ENCODE measurements at regions not wholly inside any gene's neighbourhood (a gene's known extent, or its start where the extent isn't known, plus 50 kb on each side); places are given as distances from the start of the nearest gene placed in this dataset.

DNA sequence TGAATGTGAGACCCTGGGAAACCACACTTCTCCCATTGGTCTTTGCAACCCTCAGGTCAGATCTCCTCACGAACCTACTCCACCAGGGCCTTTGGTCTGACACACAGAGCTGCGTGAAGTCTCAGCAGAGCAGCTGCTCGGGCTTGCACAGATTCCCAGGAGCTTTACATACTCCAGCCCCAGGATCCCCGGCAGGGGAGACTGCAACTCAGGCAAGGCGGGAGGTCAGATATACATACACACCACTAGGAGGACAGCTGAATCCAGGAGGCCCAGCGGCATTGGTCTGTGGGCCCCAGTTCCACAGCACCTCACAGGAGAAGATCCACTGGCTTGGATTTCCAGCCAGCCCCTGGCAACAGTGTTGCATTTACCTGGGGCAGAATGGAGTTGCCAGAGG is 239.2 kb downstream of the GPAM start:
- H3K4me2 ChIP-seq (replicated peaks; ENCODE audit: low read depth, low read length, poor library complexity, severe bottlenecking): no peak overlapping the region
- no peaks in the 10 kb centered on the region for H3K79me2 ChIP-seq (ENCODE audit: control insufficient read depth, insufficient read depth, low read length)
- DNase-seq: no peak
- TF ChIP-seq, protein P1, sequence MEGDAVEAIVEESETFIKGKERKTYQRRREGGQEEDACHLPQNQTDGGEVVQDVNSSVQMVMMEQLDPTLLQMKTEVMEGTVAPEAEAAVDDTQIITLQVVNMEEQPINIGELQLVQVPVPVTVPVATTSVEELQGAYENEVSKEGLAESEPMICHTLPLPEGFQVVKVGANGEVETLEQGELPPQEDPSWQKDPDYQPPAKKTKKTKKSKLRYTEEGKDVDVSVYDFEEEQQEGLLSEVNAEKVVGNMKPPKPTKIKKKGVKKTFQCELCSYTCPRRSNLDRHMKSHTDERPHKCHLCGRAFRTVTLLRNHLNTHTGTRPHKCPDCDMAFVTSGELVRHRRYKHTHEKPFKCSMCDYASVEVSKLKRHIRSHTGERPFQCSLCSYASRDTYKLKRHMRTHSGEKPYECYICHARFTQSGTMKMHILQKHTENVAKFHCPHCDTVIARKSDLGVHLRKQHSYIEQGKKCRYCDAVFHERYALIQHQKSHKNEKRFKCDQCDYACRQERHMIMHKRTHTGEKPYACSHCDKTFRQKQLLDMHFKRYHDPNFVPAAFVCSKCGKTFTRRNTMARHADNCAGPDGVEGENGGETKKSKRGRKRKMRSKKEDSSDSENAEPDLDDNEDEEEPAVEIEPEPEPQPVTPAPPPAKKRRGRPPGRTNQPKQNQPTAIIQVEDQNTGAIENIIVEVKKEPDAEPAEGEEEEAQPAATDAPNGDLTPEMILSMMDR (IDR thresholded peaks at IDR 0.05): no peak
- TF ChIP-seq EZH2 (IDR thresholded peaks at IDR 0.05; ENCODE audit: borderline replicate concordance, insufficient read depth, low read depth, low read length, poor library complexity, severe bottlenecking): no peak
- ChIA-PET POLR2A (no interaction called here), CTCF (no interaction called here)
- no peaks in the 10 kb centered on the region for H3K4me1 ChIP-seq (ENCODE audit: control insufficient read depth in 2 of 2, insufficient read depth in 2 of 2, low read length in 2 of 2)
- intact Hi-C loops (cut with micrococcal nuclease): no loop called here
- no peak overlapping the region for H2AFZ ChIP-seq (ENCODE audit: insufficient read depth, low read depth, low read length, poor library complexity, severe bottlenecking)
- no peaks in the 10 kb centered on the region for H4K20me1 ChIP-seq (ENCODE audit: control insufficient read depth, insufficient read depth, low read length, poor library complexity, severe bottlenecking)
- Mint-ChIP-seq H3K27ac (no peak overlapping the region), H3K27me3 (peaks cover 5% of the 10 kb centered on the region), H3K4me1 (no peaks in the 10 kb centered on the region), H3K4me3 (no peak overlapping the region), H3K9me3 (ENCODE audit: insufficient read depth) (no peaks in the 10 kb centered on the region)
- no peak overlapping the region for H3K9ac ChIP-seq (ENCODE audit: low read length)
- no peak overlapping the region for H3K27ac ChIP-seq (ENCODE audit: low read length in 2 of 2)
- no peak for ATAC-seq (ENCODE audit: low read depth)
- no peak overlapping the region for H3K4me3 ChIP-seq (ENCODE audit: control extremely low read depth in 1 of 5, extremely low read depth in 1 of 5, insufficient read depth in 1 of 5, low read depth in 2 of 5, low read length in 4 of 5)
- 83% methylated on average over 4 of the region's 6 CpGs for WGBS (ENCODE audit: insufficient coverage)
- H3K9me3 ChIP-seq (ENCODE audit: control extremely low read depth in 1 of 3, control insufficient read depth in 2 of 3, insufficient read depth in 1 of 3, low read length in 2 of 3): peaks cover 0 to 12% (median 0%) of the 10 kb centered on the region in 3 donors
- H3K36me3 ChIP-seq (replicated peaks in 1 of 2; ENCODE audit: control extremely low read depth in 1 of 2, control insufficient read depth in 1 of 2, extremely low read depth in 1 of 2, insufficient read depth in 2 of 2, low read length in 1 of 2): no peaks in the 10 kb centered on the region
- no peaks in the 10 kb centered on the region for H3K27me3 ChIP-seq (replicated peaks in 1 of 4; ENCODE audit: control extremely low read depth in 1 of 4, control insufficient read depth in 3 of 4, insufficient read depth in 4 of 4, low read length in 3 of 4)

DNA sequence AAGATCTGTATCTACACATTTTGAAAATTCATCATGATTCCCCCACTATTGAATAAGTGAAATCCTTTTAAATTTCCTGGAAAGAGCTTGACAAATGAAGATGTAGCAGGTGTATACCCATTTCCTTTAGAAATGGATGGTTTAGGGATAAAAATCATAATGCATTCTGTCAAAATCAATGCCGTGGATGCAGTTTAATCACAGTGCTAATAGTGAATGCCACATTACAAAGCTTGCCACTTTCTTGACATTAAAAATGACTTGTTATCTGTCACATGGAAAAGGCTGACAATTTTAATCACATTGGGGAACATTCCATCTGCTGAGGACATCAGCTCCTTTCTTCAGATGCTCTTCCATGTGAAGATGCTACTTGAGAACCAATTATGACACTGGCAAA is 229.6 kb downstream of the GPAM start:
- no peaks in the 10 kb centered on the region for H4K20me1 ChIP-seq (ENCODE audit: control insufficient read depth, insufficient read depth, low read length, poor library complexity, severe bottlenecking)
- H3K4me2 ChIP-seq (replicated peaks; ENCODE audit: low read depth, low read length, poor library complexity, severe bottlenecking): no peak overlapping the region
- no peaks in the 10 kb centered on the region for H3K27me3 ChIP-seq (replicated peaks in 1 of 4; ENCODE audit: control extremely low read depth in 1 of 4, control insufficient read depth in 3 of 4, insufficient read depth in 4 of 4, low read length in 3 of 4)
- no peak overlapping the region for H3K9ac ChIP-seq (ENCODE audit: low read length)
- no peaks in the 10 kb centered on the region for H3K36me3 ChIP-seq (replicated peaks in 1 of 2; ENCODE audit: control extremely low read depth in 1 of 2, control insufficient read depth in 1 of 2, extremely low read depth in 1 of 2, insufficient read depth in 2 of 2, low read length in 1 of 2)
- no peak overlapping the region for H3K27ac ChIP-seq (ENCODE audit: low read length in 2 of 2)
- 100% methylated on average over 1 of the region's 1 CpG for WGBS (ENCODE audit: insufficient coverage)
- no peaks in the 10 kb centered on the region for H3K4me1 ChIP-seq (ENCODE audit: control insufficient read depth in 2 of 2, insufficient read depth in 2 of 2, low read length in 2 of 2)
- ChIA-PET POLR2A (no interaction called here), CTCF (no interaction called here)
- intact Hi-C loops (cut with micrococcal nuclease): no loop called here
- Mint-ChIP-seq H3K9me3 (ENCODE audit: insufficient read depth) (peaks cover 11% of the 10 kb centered on the region), H3K4me1 (no peaks in the 10 kb centered on the region), H3K4me3 (no peak overlapping the region), H3K27ac (no peak overlapping the region), H3K27me3 (peaks cover 2% of the 10 kb centered on the region)
- H3K79me2 ChIP-seq (ENCODE audit: control insufficient read depth, insufficient read depth, low read length): no peaks in the 10 kb centered on the region
- TF ChIP-seq, protein P1 (IDR thresholded peaks at IDR 0.05): no peak
- no peak for TF ChIP-seq EZH2 (IDR thresholded peaks at IDR 0.05; ENCODE audit: borderline replicate concordance, insufficient read depth, low read depth, low read length, poor library complexity, severe bottlenecking)
- DNase-seq (no peak), ATAC-seq (ENCODE audit: low read depth) (no peak)
- H3K4me3 ChIP-seq (ENCODE audit: control extremely low read depth in 1 of 5, extremely low read depth in 1 of 5, insufficient read depth in 1 of 5, low read depth in 2 of 5, low read length in 4 of 5): no peak overlapping the region
- H2AFZ ChIP-seq (ENCODE audit: insufficient read depth, low read depth, low read length, poor library complexity, severe bottlenecking): no peak overlapping the region
- peaks cover 0 to 9% (median 0%) of the 10 kb centered on the region in 3 donors for H3K9me3 ChIP-seq (ENCODE audit: control extremely low read depth in 1 of 3, control insufficient read depth in 2 of 3, insufficient read depth in 1 of 3, low read length in 2 of 3)
